Liver (tissue), 8 donors: ENCODE measurements at regions not wholly inside any gene's neighbourhood (a gene's known extent, or its start where the extent isn't known, plus 50 kb on each side); places are given as distances from the start of the nearest gene placed in this dataset.

Source experiments
- DNase-seq: peaks from one replicate; pipeline ENCODE4 v3.0.0-alpha.2; 2017; ENCODE audit warnings: low spot score
- H3K27ac ChIP-seq, 2 donors: one replicate each; pipeline ENCODE4 v1.7.0; 2013; ENCODE audit warnings: inconsistent platforms in 2 of 2, low read length in 2 of 2, control low read depth in 1 of 2, low read depth in 1 of 2, mild to moderate bottlenecking in 1 of 2
- H3K27me3 ChIP-seq, 4 donors: one replicate each; pipeline versions ENCODE4 v1.6.1 to v1.7.0; 2013; ENCODE audit warnings: low read length in 3 of 4, inconsistent platforms in 1 of 4, mild to moderate bottlenecking in 1 of 4, moderate library complexity in 1 of 4; ENCODE audit not compliant: control insufficient read depth in 4 of 4, insufficient read depth in 4 of 4
- H3K36me3 ChIP-seq, 4 donors: one replicate each; pipeline versions ENCODE4 v1.6.1 to v1.7.0; 2013; ENCODE audit warnings: low read length in 3 of 4, mild to moderate bottlenecking in 3 of 4, low read depth in 1 of 4, moderate library complexity in 1 of 4; ENCODE audit not compliant: control insufficient read depth in 4 of 4, insufficient read depth in 3 of 4
- H3K4me1 ChIP-seq, 4 donors: one replicate each; pipeline versions ENCODE4 v1.6.1 to v1.7.0; 2013; ENCODE audit warnings: low read length in 3 of 4, mild to moderate bottlenecking in 3 of 4, moderate library complexity in 1 of 4; ENCODE audit not compliant: control insufficient read depth in 4 of 4, insufficient read depth in 4 of 4
- H3K4me3 ChIP-seq, 3 donors: one replicate each; pipeline versions ENCODE4 v1.6.1 to v1.7.0; 2013; ENCODE audit warnings: low read length in 3 of 3, control low read depth in 1 of 3, low read depth in 1 of 3, mild to moderate bottlenecking in 1 of 3
- H3K9ac ChIP-seq, 2 donors: one replicate each; pipeline ENCODE4 v1.7.0; 2013; ENCODE audit warnings: low read length in 2 of 2, mild to moderate bottlenecking in 2 of 2, moderate library complexity in 2 of 2, control low read depth in 1 of 2, low read depth in 1 of 2
- H3K9me3 ChIP-seq, 4 donors: one replicate each; pipeline versions ENCODE4 v1.6.1 to v1.7.0; 2013; ENCODE audit warnings: low read length in 3 of 4; ENCODE audit not compliant: control insufficient read depth in 4 of 4
- ATF3 ChIP-seq: IDR thresholded peaks from 2 replicates; pipeline ENCODE4 v1.6.1; 2016; ENCODE audit warnings: antibody characterized with exemption
- CTCF ChIP-seq: fragments of 150-350 bp; IDR thresholded peaks from 2 replicates; pipeline ENCODE4 v1.5.1; 2017; ENCODE audit warnings: improper control_type of control experiment, low read depth, low read length; ENCODE audit not compliant: missing input control
- EGR1 ChIP-seq, 2 donors: IDR thresholded peaks; 2 replicates each; pipeline ENCODE4 v1.6.1; 2016 to 2018; ENCODE audit warnings: antibody characterized with exemption in 2 of 2, low read depth in 2 of 2
- FOXA1 ChIP-seq: IDR thresholded peaks from 2 replicates; pipeline ENCODE4 v1.6.1; 2016; ENCODE audit warnings: antibody characterized with exemption
- FOXA2 ChIP-seq: IDR thresholded peaks from 2 replicates; pipeline ENCODE4 v1.6.1; 2016; ENCODE audit warnings: antibody characterized with exemption
- GABPA ChIP-seq, 2 donors: IDR thresholded peaks in 1 of 2; conservative IDR thresholded peaks in 1 of 2; 2 replicates each; pipeline ENCODE4 v1.6.1; 2016; ENCODE audit warnings: antibody characterized with exemption in 2 of 2, mild to moderate bottlenecking in 1 of 2, moderate library complexity in 1 of 2
- HNF4A ChIP-seq, 2 donors: conservative IDR thresholded peaks; 2 replicates each; pipeline ENCODE4 v1.6.1; 2016; ENCODE audit warnings: antibody characterized with exemption in 2 of 2, mild to moderate bottlenecking in 2 of 2
- HNF4G ChIP-seq: IDR thresholded peaks from 2 replicates; pipeline ENCODE4 v1.6.1; 2016; ENCODE audit warnings: antibody characterized with exemption
- JUND ChIP-seq, 2 donors: IDR thresholded peaks; 2 replicates each; pipeline ENCODE4 v1.6.1; 2016; ENCODE audit warnings: antibody characterized with exemption in 2 of 2
- MAX ChIP-seq: IDR thresholded peaks from 2 replicates; pipeline ENCODE4 v1.6.1; 2016; ENCODE audit warnings: antibody characterized with exemption
- NR2F2 ChIP-seq: IDR thresholded peaks from 2 replicates; pipeline ENCODE4 v1.6.1; 2016; ENCODE audit warnings: antibody characterized with exemption
- RAD21 ChIP-seq, 2 donors: IDR thresholded peaks; 2 replicates each; pipeline ENCODE4 v1.6.1; 2016; ENCODE audit warnings: antibody characterized with exemption in 2 of 2, mild to moderate bottlenecking in 2 of 2
- REST ChIP-seq: IDR thresholded peaks from 2 replicates; pipeline ENCODE4 v1.6.1; 2016; ENCODE audit warnings: antibody characterized with exemption, mild to moderate bottlenecking
- RXRA ChIP-seq, 2 donors: IDR thresholded peaks; 2 replicates each; pipeline ENCODE4 v1.6.1; 2017 to 2018; ENCODE audit warnings: antibody characterized with exemption in 2 of 2, mild to moderate bottlenecking in 1 of 2
- SP1 ChIP-seq: IDR thresholded peaks from 2 replicates; pipeline ENCODE4 v1.6.1; 2018; ENCODE audit warnings: antibody characterized with exemption, mild to moderate bottlenecking
- TAF1 ChIP-seq: conservative IDR thresholded peaks from 2 replicates; pipeline ENCODE4 v1.6.1; 2016; ENCODE audit warnings: antibody characterized with exemption, mild to moderate bottlenecking
- YY1 ChIP-seq: IDR thresholded peaks from 2 replicates; pipeline ENCODE4 v1.6.1; 2016; ENCODE audit warnings: antibody characterized with exemption, mild to moderate bottlenecking
- ZBTB33 ChIP-seq: IDR thresholded peaks from 2 replicates; pipeline ENCODE4 v1.6.1; 2016; ENCODE audit warnings: antibody characterized with exemption
- WGBS: extraction: QIAGEN DNeasy Blood & Tissue Kit; methylation state at CpG from one replicate; pipeline ENCODE4 v1.1.7; 2013; 5-methylcytosine and 5-hydroxymethylcytosine counted together
- donor health status: healthy.
- donor health status: healthy.
- donor health status: healthy.
- donor health status: healthy.
- donor health status: healthy.

- WGBS, result 70% methylated on average over 4 of the region's 4 CpGs
- no peaks in the 10 kb centered on the region for H3K36me3 ChIP-seq
Observed at GRCh38 chr2:5227062-5227699, 465.0 kb upstream of the SOX11 start.

More at GRCh38 chr2:5227062-5227699, 465.0 kb upstream of the SOX11 start:
- Histone ChIP-seq H3K4me1 (no peaks in the 10 kb centered on the region), H3K9me3 (no peaks in the 10 kb centered on the region), H3K9ac (no peak overlapping the region), H3K27ac (no peak overlapping the region), H3K4me3 (no peak overlapping the region), H3K27me3 (peaks cover 0 to 2% (median 0%) of the 10 kb centered on the region in 4 donors)
- TF ChIP-seq HNF4G, result no peak
- no peak for TF ChIP-seq FOXA1
- no peak for TF ChIP-seq ZBTB33
- TF ChIP-seq RXRA (IDR thresholded peaks at IDR 0.05), result no peak
- TF ChIP-seq ATF3, result no peak
- TF ChIP-seq FOXA2, result no peak
- TF ChIP-seq SP1, result no peak
- no peak for TF ChIP-seq GABPA (IDR thresholded peaks at IDR 0.05 in 1 of 2, conservative IDR thresholded peaks at IDR 0.05 in 1 of 2)
- no peak for TF ChIP-seq HNF4A (conservative IDR thresholded peaks at IDR 0.05)
- TF ChIP-seq JUND (IDR thresholded peaks at IDR 0.05), result no peak
- TF ChIP-seq REST, result no peak
- TF ChIP-seq TAF1, result no peak
- no peak for TF ChIP-seq EGR1 (IDR thresholded peaks at IDR 0.05; ENCODE audit: low read depth in 2 of 2)
- TF ChIP-seq RAD21 (IDR thresholded peaks at IDR 0.05), result no peak
- TF ChIP-seq YY1, result no peak
- TF ChIP-seq CTCF, result no peak
- TF ChIP-seq MAX, result no peak
- TF ChIP-seq NR2F2, result no peak
- no peak for DNase-seq
